Activated T-helper 1 cell treated with anti-CD3 and anti-CD28 coated beads, Interleukin-2, amount 50 U/mL, for 16 hours (primary cell): ENCODE measurements at regions not wholly inside any gene's neighbourhood (a gene's known extent, or its start where the extent isn't known, plus 50 kb on each side); places are given as distances from the start of the nearest gene placed in this dataset.
"Not testable (repeated sequence)": the region's sequence is repeated elsewhere in the genome, so short reads cannot be mapped to it uniquely, and the experiment has no call there.

Source experiments
- DNase-seq, 2 donors: peaks; one replicate each; pipeline ENCODE4 v3.0.0-alpha.2; 2020; ENCODE audit warnings: low read depth in 1 of 2, low spot score in 1 of 2

DNA sequence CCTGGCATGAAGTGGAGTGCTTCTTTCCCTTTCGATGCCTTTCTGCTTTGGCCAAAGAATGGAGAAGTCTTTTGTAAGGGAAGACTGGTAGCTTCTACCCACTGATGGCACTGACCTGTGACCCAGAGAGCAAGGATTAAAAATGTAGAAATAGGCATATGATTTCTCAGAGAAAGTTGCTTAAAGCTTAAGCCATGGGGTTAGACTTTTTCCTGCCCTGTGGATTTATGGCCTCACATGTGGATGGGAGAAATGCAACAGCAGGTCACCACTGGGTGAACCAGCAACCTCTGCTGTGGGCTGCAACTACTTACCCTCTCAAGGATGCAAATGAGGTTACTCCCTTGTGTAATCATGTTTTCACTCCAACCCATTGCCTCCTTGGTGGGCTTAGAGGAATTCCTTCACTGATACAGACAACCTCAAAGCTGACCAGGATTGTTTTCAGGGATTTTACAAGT, 86.7 kb upstream of the CDC42EP3 start:
- not testable (repeated sequence) for DNase-seq

- not testable (repeated sequence) for DNase-seq
Observed at GRCh38 chr2:37759989-37760388, 88.5 kb upstream of the CDC42EP3 start.

- no peak for DNase-seq
Observed at GRCh38 chr2:37760471-37760870, 89.0 kb upstream of the CDC42EP3 start.

GRCh38 chr2:37762281-37762680, 90.8 kb upstream of the CDC42EP3 start:
- DNase-seq = not testable (repeated sequence)

DNA sequence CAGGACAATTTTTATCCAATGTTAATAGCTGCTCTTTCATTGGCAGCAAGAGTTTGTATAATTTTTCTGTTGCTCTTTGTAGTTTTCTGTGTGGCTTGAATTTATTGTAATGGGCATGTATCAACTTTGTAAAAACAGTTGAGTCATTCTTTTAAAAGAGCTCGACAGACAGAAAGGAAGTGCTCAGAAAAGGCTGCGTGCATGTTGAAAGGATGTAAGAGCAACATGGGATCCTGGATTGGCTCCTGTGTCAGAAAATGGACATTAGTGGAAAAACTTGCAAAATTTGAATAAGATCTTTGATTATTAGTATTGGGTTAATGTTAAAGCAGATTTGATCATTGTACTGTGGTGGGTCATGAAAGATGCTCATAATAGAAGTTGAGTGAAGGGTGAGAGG, 93.3 kb upstream of the CDC42EP3 start:
- DNase-seq = no peak

- DNase-seq = no peak
Observed at GRCh38 chr2:37766106-37766505, 94.7 kb upstream of the CDC42EP3 start.

GRCh38 chr2:37767046-37767445, 95.6 kb upstream of the CDC42EP3 start:
- no peak for DNase-seq

GRCh38 chr2:37767959-37768925, 96.8 kb upstream of the CDC42EP3 start:
- DNase-seq = no peak

GRCh38 chr2:37769551-37769950, 98.1 kb upstream of the CDC42EP3 start:
- no peak for DNase-seq

DNA sequence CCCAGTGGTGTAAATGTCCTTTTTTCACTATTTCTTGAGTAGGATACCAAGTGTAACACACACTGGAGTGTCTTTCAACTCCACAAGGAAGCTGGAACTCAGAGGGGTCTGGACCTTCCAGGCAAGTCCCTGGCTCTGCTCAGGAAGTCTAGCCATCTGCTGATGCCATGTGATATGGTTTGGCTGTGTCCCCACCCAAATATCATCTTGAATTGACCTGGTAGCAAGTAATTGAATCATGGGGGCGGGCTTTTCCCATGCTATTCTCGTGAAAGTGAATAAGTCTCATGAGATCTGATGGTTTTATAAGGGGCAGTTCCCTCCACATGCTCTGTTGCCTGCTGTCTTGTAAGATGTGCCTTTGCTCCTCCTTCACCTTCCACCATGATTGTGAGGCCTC, 99.4 kb upstream of the CDC42EP3 start:
- DNase-seq = no peak

DNA sequence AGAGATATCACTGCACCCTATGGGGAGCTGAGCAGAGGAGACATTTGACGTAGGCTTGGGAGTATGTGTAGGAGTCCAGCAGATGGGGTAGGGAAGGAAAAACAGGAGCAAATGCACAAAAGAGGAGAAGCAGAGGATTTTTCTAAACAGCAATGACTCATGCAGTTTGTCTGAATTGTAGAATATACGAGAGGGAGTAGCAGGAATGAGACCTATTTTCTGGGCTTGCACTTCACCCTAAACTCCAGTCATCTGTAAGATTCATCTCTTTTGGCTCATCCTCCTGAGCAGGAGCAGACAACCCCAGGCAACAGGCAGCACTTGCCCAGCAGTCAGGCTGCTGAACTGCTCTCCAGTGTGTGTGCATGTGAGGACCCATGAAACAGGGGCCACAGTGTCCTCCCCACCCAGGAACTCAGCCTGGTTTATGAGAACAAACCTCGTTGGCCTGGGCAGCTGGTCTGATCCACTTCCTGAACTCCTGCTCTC, 100.2 kb upstream of the CDC42EP3 start:
- no peak for DNase-seq

GRCh38 chr2:37773371-37774130, 102.1 kb upstream of the CDC42EP3 start:
- no peak for DNase-seq

GRCh38 chr2:37774171-37774944, 102.9 kb upstream of the CDC42EP3 start:
- not testable (repeated sequence) for DNase-seq

- DNase-seq = no peak
Observed at GRCh38 chr2:37774976-37775907, 103.8 kb upstream of the CDC42EP3 start.

DNA sequence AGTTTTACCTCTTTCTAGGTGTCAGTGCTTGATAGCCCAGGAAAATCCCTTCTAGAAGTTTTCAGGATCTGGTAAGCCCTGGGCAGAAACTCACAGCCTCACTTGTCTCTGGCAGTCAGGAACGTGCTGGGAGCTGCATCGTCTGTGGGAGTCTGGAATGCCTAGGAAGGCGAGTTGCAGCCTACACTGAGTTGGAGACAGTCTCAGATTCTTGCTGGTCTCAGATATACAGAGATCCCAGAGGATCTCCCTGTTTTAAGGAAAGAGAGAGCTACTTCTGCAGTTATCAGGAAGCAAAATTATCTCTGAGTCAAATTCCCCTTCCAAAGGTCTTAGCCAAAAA, 104.4 kb upstream of the CDC42EP3 start:
- DNase-seq = no peak

DNA sequence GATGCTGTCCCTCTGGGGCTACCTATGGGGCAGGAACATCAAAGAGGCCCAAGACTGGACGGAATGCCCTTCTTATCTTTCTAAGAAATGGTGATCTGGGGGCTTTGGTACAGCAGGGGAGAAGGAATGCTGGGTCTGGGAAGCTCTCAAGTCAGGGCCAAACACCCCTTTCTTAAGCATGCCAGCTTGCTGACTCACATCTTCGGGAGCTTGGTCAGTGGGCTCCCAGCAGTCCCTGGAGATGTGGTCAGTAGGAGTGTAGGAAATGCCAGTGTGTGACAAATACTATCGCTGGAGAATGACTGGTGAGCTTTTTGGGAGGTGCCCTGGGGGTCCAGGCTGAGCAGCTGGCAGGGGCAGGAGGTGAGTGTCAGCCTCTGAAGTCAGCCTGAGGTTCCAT, 105.0 kb upstream of the CDC42EP3 start:
- DNase-seq = no peak

- DNase-seq = no peak
Observed at GRCh38 chr2:37779139-37779538, 107.7 kb upstream of the CDC42EP3 start.

DNA sequence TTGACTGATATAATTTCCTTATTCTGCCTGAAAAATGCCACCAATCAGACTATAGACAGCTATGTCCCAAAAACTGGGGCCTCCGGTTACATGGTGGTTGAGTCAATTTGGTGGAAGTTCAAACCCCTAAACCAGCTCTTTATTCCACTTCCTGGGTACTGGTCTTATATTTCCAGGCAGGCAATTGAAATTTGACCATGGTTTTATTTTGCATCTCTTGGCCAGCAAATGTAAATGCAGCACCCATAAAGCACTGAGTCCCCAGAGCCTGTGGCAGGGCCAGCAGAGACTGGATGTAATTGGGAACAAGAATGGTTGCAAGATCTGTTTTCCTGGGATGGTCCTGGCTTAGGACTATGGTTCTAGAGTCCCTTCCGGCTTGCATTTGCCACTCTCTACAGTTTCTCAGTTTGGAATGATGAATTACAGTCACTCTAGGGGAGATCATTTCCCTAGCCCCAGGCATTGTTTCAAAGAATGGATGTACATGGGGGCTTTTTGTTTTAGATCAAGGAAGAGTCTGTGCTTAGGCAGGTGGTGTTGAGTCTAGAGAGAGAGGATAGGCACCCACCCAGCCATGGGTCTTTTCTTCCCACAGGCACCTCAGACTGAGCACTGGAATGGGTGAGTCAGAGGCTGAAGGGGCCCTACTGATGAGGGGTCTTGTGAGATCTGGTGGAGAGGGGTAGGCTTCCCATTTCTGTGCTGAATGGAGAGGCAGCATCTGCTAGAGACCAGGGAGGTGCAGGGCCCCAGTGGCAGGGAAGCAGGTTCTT, 108.4 kb upstream of the CDC42EP3 start:
- DNase-seq = no peak

- no peak for DNase-seq
Observed at GRCh38 chr2:37780387-37780676, 108.9 kb upstream of the CDC42EP3 start.

DNA sequence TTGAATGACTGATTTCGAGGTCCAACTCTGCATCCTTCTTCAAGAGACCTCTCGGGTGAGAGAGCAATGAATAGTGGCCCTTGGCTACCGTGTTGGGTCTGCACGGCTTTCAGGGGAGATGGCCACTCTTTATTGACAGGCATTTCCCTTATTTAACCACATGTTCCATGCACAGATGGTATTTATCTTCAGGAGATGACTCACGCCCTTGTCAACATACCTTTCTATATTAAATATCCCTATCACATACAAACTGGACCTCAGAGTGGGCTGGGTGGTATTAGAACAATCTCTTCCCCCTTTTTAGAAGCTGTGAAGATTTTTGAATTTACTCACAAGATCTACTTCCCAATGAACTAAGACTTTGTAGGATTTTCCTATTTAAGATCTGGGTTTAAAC, 109.6 kb upstream of the CDC42EP3 start:
- DNase-seq = no peak
